Gastroesophageal sphincter (tissue), 4 donors: ENCODE measurements at regions not wholly inside any gene's neighbourhood (a gene's known extent, or its start where the extent isn't known, plus 50 kb on each side); places are given as distances from the start of the nearest gene placed in this dataset.

ENCODE experiments used
- ATAC-seq: fragments of 150-250 bp; one replicate; pipeline ENCODE4 v1.9.1; 2016; ENCODE audit warnings: mild to moderate bottlenecking, moderate library complexity
- H3K27ac ChIP-seq, 4 donors: fragments of 200-600 bp; sonication (generic) in 3 of 4; 1 replicate in 3 of 4; 2 replicates in 1 of 4; pipeline ENCODE4 v1.5.1; 2016 to 2019
- H3K27me3 ChIP-seq: fragments of 200-600 bp; sonication (generic); one replicate; pipeline ENCODE4 v1.5.1; 2019
- H3K36me3 ChIP-seq, 2 donors: fragments of 200-600 bp; sonication (generic); one replicate each; pipeline ENCODE4 v1.5.1; 2019; ENCODE audit warnings: control low read depth in 1 of 2
- H3K4me1 ChIP-seq, 3 donors: fragments of 200-600 bp; sonication (generic); 1 replicate in 2 of 3; 2 replicates in 1 of 3; pipeline ENCODE4 v1.5.1; 2016 to 2019; ENCODE audit warnings: control low read depth in 2 of 3
- H3K4me3 ChIP-seq, 2 donors: fragments of 200-600 bp; sonication (generic); one replicate each; pipeline ENCODE4 v1.5.1; 2019; ENCODE audit warnings: mild to moderate bottlenecking in 1 of 2, moderate library complexity in 1 of 2
- H3K9me3 ChIP-seq, 3 donors: fragments of 200-600 bp; sonication (generic); one replicate each; pipeline ENCODE4 v1.5.1; 2017 to 2019; ENCODE audit warnings: control low read depth in 2 of 3
- CTCF ChIP-seq, 4 experiments: fragments of 200-600 bp in 2 of 4; fragments of 450-650 bp in 2 of 4; sonication (generic) in 1 of 4; IDR thresholded peaks; one replicate each; pipeline ENCODE4 v1.5.1; 2017 to 2019; ENCODE audit warnings: antibody characterized with exemption in 4 of 4, mild to moderate bottlenecking in 2 of 4, moderate library complexity in 2 of 4
- EP300 ChIP-seq: sonication (generic); formaldehyde crosslinking; IDR thresholded peaks from one replicate; pipeline ENCODE4 v1.6.1; 2017; ENCODE audit warnings: antibody characterized with exemption, mild to moderate bottlenecking
- POLR2A ChIP-seq, 2 donors: fragments of 450-650 bp; IDR thresholded peaks; one replicate each; pipeline ENCODE4 v1.6.1; 2017; ENCODE audit warnings: antibody characterized with exemption in 2 of 2, mild to moderate bottlenecking in 2 of 2, moderate library complexity in 1 of 2
- POLR2AphosphoS5 ChIP-seq: sonication (generic); formaldehyde crosslinking; IDR thresholded peaks from one replicate; pipeline ENCODE4 v1.6.1; 2017; ENCODE audit warnings: antibody characterized with exemption
- WGBS, 2 donors: methylation state at CpG; one replicate each; pipeline ENCODE4 v1.1.5; 2018; ENCODE audit warnings: low coverage in 1 of 2; 5-methylcytosine and 5-hydroxymethylcytosine counted together

GRCh38 chr16:62249069-62249468 lies 212.8 kb upstream of the CDH8 start:
- Histone ChIP-seq H3K9me3 (no peaks in the 10 kb centered on the region), H3K27ac (no peak overlapping the region), H3K4me3 (no peak overlapping the region), H3K27me3 (no peaks in the 10 kb centered on the region), H3K4me1 (no peaks in the 10 kb centered on the region), H3K36me3 (no peaks in the 10 kb centered on the region)
- no peak for ATAC-seq
- 68 to 91% methylated on average over 3 of the region's 3 CpGs for WGBS, 2 donors
- TF ChIP-seq POLR2AphosphoS5 (no peak), EP300 (no peak), POLR2A (IDR thresholded peaks at IDR 0.05) (no peak), CTCF (IDR thresholded peaks at IDR 0.05) (no peak)

GRCh38 chr16:62240722-62241121 lies 204.5 kb upstream of the CDH8 start:
- no peak for ATAC-seq
- 80% methylated on average over 1 of the region's 1 CpG; no CpG with 5 or more reads in 1 of the 2 donors for WGBS, 2 donors
- TF ChIP-seq POLR2AphosphoS5: no peak
- Histone ChIP-seq H3K27ac (no peak overlapping the region), H3K27me3 (no peaks in the 10 kb centered on the region), H3K4me1 (no peaks in the 10 kb centered on the region), H3K36me3 (no peaks in the 10 kb centered on the region), H3K4me3 (no peak overlapping the region), H3K9me3 (no peaks in the 10 kb centered on the region)

GRCh38 chr16:62225675-62226074 lies 189.4 kb upstream of the CDH8 start:
- Histone ChIP-seq H3K4me3 (no peak overlapping the region), H3K9me3 (no peaks in the 10 kb centered on the region)
- WGBS, 2 donors: 53 to 56% methylated on average over 6 to 7 of the region's 7 CpGs

GRCh38 chr16:62224646-62225209 lies 188.5 kb upstream of the CDH8 start:
- 48 to 55% methylated on average over 3 to 4 of the region's 9 CpGs for WGBS, 2 donors
- no peaks in the 10 kb centered on the region for H3K4me1 ChIP-seq
- H3K27ac ChIP-seq: no peak overlapping the region
- H3K36me3 ChIP-seq: no peaks in the 10 kb centered on the region
- no peak for ATAC-seq
- no peaks in the 10 kb centered on the region for H3K9me3 ChIP-seq
- TF ChIP-seq POLR2A (IDR thresholded peaks at IDR 0.05) (no peak), EP300 (no peak), CTCF (IDR thresholded peaks at IDR 0.05) (no peak), POLR2AphosphoS5 (no peak)
- no peak overlapping the region for H3K4me3 ChIP-seq
- H3K27me3 ChIP-seq: no peaks in the 10 kb centered on the region

More at GRCh38 chr16:62225675-62226074, 189.4 kb upstream of the CDH8 start:
- TF ChIP-seq POLR2AphosphoS5 (no peak), CTCF (IDR thresholded peaks at IDR 0.05) (peak in 2 of 4 experiments; percentile 22 to 33)
- no peaks in the 10 kb centered on the region for H3K27me3 ChIP-seq
- no peaks in the 10 kb centered on the region for H3K4me1 ChIP-seq
- H3K36me3 ChIP-seq: no peaks in the 10 kb centered on the region
- no peak overlapping the region for H3K27ac ChIP-seq
- peak; percentile 36 for ATAC-seq

- 63 to 75% methylated on average over 2 to 3 of the region's 3 CpGs for WGBS, 2 donors
- no peak for ATAC-seq
- H3K27ac ChIP-seq: no peak overlapping the region
Observed at GRCh38 chr16:62216837-62217236, 180.6 kb upstream of the CDH8 start.

More at GRCh38 chr16:62216837-62217236, 180.6 kb upstream of the CDH8 start:
- Histone ChIP-seq H3K36me3 (no peaks in the 10 kb centered on the region), H3K9me3 (no peaks in the 10 kb centered on the region), H3K4me3 (no peak overlapping the region), H3K27me3 (peaks cover 6% of the 10 kb centered on the region), H3K4me1 (no peaks in the 10 kb centered on the region)
- no peak for TF ChIP-seq POLR2AphosphoS5
- TF ChIP-seq POLR2A (IDR thresholded peaks at IDR 0.05): no peak
- TF ChIP-seq CTCF (IDR thresholded peaks at IDR 0.05): no peak
- no peak for TF ChIP-seq EP300
